Fibroblast of gingiva (primary cell): ENCODE measurements at regions not wholly inside any gene's neighbourhood (a gene's known extent, or its start where the extent isn't known, plus 50 kb on each side); places are given as distances from the start of the nearest gene placed in this dataset.

ENCODE experiments used
- DNase-seq: peaks from one replicate; pipeline ENCODE4 v3.0.0-alpha.2; 2011; ENCODE audit warnings: low read depth

DNA sequence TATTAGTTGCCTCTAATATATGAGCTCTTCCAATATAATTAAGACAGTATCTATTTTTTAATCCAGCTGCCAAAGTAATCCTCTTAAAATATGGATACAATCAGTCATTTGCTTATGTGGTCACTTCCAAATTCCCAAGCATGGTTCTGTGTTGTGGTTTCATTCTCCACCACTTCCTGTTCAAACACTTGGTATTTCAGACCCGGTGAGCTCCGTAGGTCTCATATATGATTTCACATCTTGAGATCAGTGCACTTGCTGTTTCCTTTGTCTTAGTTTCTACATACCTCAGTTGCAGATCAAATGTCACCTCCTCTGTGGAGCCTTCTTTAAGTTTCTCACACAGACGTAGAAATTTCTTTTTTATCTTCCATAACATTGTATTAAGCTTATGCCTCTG is 254.2 kb downstream of the KCNS3 start:
- DNase-seq: peak; percentile 12

DNA sequence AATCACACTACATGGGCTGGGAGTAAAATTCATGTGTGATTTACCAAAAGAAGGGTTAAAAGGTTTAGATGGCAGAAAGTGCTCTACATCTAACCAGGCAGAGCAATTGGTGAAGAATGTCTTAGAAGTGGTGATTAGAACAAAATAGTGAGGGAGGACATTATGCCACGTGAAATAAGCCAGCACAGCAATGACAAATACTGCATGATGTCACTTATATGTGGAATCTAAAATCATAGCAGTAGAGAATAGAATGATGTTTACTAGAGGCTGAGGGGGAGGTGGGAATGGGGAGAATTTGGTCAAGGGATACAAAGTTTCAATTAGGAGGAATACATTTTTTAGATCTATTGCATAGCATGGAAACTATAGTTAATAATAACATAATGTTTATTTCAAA is 253.3 kb downstream of the KCNS3 start:
- DNase-seq: no peak

DNA sequence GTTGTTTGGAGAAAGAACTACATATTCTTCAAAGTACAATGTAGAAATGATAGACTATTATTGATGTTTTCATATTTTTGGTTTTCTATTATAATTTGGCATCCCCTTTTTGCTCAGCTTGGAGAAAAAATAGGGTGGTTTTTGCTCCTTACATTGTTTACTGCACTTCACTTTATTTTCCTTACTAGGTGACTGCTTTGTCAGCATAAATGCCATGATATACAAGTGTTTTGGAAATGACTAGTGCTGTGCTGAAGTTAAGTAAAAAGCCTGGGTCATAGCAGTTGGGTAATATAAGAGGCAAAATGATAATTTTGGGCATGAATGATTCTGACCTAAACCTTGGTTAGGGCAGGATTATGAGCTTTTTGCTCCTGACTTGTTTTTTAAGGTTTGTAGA is 250.9 kb downstream of the KCNS3 start:
- DNase-seq: no peak

DNA sequence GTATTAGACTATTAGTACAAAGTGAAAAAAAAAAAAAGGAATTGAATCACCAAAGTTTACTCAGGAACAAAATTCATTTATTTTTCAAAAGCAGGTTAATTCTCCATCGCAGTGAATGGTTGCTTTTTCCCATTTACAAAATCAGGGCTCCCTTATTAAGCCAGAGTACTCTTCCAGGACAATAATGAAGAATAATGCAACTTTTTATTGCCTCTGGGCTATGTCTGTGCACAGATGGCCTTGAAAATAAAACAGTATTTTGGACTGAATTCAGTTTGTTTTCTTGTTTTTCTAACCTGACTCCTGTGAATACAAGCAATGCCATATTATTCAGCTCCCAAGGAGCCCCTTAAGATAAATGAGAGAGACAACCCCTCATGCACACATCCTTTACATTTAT is 246.8 kb downstream of the KCNS3 start:
- no peak for DNase-seq

DNA sequence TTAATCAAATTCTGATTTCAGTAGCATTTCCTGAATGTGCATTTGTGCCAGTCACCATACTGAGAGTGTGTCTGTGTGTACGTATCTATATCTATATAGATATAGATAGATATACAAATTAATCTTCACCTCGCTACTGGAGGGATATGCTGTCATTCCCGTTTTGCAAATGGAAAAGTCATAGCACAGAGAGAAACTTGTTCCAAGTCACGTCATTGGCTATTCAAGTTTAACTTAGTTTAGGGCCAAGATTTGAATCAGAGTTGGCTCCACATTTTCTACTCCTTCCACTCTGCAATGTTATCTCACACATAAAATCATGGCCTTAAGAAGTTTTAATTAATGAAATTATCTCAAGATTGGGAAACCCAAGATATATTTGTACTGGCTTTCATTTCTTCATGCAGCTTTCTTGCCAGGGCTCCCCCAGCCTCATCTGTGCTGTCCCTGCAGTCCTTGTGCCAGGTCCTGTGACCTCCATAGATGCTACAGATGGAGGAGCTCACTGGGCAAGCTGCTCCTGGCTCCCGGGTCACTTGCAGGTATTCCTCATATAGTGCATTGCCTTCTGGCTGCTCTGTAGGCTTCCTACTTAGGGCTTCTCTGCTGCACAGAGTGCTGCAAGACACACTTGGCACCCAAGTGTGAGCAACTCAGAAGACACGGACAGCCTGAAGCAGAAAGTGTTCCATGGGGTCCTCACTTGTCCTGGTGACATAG is 245.8 kb downstream of the KCNS3 start:
- no peak for DNase-seq

DNA sequence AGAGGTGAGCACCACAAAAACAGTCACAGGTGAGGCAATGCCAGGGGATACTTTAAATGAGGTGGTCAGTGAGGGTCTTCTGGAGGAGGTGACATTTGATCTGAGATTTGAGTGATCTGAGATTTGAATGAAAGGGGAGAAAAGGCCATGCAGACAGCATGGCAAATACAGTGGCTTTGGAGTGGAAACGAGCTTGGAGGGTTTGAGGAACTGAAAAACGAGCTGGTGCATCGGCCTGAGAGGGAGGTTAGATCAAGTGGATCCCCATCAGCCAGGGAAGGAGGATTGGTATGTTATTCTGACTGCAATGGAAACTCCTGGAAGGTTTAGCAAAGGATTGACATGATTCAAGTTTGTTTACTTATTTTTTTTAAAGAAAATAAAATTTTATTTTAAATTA is 245.1 kb downstream of the KCNS3 start:
- DNase-seq: no peak

DNA sequence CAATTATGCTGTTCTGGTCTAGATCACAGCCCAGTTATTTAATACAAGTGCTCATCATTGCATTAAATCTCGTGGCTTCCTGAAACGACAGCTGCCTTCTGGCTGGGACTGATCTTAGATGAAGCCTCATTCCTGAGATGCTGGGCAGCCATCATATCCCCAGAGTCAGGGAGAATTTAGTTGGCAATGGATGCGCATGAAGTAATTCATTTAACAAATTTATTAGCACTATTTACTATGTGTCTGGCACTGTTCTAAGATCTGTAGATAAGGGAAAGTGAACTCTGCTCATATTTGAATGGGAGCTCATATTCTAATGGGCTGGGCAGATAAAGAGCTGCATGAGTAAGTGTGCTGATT is 244.7 kb downstream of the KCNS3 start:
- DNase-seq: no peak

DNA sequence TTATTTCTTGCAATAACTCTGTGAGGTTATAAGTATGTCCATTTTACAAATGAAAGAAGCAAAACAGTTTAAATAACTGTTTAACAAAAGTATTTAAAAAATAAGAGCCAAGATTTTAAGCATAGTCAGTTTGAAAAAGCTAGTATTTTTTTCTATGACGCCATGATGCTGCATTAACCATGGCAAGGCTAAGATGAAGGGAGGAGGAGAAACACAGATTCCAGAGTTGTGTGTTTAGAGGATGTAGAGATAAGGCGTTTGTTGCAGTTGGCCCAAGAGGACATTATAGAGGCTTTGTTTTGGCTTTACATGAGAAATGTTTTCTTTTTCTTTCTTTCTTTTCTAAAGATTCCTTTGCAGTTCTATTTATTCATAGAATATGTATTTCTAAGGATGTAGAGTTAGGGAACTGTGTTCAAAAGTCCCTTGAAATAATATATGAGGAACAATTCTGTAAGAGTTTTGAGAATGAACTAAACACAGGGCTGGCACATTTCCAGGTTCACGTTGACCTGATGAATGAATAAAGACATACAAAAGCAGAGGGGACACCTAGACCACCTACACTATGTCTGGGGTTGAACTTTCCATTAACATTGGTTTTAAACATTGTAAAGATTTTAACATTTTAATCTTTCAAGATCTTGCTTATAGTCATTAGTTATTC is 244.2 kb downstream of the KCNS3 start:
- no peak for DNase-seq

DNA sequence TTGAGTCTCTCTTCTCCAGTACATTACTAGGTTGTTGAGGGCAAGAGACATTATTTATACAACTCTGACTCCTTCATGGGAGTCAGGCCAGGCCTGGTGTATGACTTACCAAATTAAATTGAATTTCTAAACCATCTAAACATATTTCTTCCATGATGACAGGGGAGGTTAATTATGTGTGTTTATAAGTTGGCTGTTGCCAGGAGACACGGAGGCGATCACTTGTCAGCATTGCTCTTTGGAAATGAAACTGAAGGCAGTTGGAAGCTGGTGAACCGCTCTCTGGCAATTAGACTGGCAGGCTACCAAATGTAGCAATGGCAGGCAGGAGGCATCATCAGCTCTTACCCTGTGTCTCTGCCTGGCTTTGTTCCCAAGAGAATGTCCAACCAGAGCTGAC is 241.4 kb downstream of the KCNS3 start:
- peak; percentile 96 for DNase-seq

DNA sequence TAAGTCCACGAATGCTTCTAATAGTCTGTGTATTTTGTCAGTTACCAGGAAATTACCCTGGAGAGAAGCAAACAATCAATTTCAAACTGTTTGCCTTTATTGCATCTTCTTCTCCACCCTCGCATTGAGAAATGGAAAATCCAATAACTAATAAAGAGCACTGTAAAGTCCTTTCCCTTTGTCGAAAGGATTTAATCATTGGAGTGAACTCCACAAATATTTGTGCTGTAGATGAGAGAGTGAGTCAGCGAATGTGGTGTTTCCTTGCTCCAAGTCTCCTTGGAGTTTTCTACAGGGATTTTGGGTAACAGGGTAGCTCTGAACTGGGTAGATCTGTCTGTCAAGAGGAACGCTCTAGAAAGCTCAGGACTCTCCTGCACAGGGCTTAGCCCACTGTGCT is 240.2 kb downstream of the KCNS3 start:
- DNase-seq: peak; percentile 42

DNA sequence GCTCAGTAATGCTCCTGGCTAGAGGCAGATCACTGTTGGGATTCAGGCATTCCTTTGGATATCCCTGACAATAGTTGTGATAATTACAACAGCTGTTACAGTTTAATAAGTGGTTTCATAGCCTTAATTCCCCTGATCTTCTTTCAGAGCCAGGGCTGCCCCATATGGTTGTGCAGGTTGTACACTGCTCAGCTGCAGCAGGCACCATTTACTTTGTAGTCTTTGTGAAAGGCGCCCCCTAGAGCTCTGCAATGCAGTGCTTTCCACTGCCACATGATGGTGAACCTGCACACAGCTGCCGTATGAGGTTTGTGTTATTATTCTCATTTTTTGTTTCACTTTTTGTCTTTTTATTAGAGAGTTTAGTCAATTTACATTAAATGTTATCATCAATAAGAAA is 239.1 kb downstream of the KCNS3 start:
- DNase-seq: peak; percentile 42

DNA sequence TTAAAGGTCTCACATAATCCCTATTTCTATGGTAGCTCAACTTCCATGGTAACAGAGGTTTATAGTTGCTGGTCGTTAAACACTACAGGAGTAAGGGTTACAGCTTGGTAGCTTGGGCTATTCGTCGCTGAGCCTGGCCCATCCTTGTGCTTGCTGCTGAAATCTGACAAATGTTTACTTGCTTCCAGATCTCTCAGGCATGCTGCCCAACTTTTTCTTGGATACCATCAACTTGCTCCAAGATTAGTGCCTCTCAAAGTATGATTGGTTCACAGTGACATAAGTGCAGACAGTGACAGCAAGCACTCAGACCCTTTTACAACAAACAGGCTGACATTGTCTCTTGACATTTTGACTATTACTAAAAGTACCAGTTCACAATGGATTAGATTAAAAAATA is 231.8 kb downstream of the KCNS3 start:
- no peak for DNase-seq

DNA sequence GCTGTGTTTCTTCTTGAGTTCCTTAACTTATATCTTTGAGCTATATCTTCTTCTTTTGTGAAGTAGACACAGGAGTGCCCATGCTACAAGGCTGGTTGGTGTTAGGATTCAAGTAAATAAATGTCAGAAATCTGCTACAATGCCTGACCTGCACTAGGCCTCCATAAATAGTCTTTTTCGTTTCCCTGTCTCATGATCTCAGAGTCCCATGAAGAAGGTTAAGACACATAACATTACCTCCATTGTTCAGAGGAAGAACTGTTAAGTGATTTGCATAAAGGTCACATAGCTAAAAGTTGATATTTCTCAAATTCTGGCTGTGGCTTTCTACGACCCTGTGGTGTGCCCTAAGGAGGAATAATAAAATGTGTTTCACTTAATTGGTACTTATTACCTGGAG is 228.4 kb downstream of the KCNS3 start:
- no peak for DNase-seq

DNA sequence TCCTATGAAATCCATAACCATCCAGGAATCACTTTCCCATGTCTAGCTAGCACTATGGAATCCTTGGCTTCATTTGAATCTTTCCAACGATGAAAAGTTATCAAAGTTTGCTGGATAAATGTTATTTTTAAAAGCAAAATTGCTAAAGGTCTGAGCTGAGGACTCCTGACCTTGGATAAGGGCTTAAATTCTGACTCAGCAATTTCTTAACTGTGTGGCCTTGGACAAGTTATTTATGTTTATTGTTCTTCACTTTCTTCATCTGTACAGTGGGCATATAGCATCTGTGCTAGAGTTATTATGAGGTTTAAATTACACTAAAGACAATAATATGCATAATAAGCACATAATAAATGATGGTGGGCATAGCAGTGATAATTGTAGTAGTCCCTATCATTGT is 227.5 kb downstream of the KCNS3 start:
- no peak for DNase-seq

DNA sequence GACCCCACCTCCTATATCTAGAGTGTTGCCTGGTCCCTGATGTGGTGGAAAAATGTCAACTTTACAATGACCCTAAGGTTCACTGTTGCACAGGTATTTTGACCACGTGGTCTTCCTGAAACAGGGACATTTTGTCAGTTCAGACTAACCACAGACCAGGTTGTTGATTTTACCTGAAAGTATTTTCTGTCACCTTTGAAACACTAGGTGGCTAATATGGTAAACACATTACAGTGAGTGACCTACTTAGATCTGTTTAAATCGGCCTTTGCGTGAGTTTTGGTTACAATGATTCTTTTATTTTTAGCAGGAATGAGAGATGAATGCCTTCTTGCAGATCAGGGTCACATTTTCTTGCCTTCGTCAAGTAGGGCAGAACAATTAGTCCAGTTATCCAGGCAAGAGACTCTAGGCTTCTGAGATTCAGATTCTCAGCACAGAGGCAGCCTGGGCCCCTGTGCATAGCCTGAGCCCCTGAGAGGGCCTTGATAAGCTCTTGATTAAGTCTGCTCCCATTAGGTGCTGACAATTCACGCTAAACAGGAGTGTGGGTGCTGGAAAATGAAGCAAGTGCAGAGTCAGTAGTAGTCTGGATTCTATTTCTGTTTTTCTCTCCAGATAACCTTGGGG is 226.2 kb downstream of the KCNS3 start:
- DNase-seq: no peak

DNA sequence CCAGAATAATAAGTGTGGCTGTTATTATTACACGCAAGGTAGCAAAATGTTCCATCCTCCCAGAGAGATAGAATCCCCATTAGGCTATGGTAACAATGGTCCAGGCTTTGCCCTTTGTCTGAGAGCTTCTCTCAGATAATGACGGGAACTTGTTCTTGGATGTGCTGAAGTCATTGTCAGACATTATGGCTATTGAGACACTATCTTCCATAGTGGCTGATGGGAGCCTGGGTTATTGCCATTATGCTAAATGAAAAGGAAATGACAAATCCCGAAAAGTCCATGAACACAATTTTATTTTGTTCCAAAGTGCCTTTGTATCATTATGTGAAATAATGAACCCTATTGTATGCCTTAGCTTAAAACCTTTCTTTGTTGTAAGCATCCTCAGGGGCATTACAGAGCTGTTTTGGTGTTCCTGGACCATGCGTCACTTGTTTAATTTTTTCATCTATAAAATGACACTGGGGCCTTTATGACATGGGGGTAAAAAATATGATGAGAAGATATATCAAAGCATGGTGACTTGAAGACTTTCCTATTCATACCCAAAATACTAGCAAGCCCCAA is 218.5 kb downstream of the KCNS3 start:
- DNase-seq: no peak

DNA sequence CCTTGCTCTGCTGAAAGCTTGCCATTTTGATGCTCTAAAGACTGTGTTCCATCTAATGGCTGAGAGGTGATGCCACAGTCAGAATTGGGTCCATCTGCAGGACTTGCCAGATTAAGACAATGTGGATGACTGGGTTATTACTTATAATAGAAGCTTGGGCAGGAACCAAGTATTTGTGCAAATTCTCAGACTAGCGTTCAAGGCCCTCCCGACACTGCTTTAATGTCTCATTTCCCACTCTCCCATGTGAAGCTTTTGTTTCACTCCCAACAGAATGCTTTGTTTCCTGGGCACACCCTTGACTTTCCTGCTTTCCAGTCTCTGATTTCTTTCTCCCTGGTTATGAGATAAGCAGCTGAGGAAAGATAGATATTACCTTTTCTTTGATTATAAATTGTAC is 215.8 kb downstream of the KCNS3 start:
- DNase-seq: no peak

DNA sequence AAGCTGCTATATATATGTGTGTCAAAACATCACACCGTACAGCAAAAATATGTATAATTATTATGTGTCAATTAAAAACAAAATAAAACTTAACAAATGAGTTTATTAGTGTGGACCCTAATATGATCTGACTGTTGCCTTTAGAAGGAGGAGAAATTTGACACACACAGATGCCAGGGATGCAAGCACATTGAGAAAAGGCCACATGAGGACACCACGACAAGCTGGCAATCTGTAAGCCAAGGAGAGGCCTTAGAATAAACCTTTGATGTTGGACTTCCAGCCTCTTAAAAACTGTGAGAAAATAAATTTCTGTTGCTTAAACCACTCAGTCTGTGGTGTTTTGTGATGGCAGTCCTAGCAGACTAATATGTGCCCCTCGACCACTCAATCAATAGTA is 214.7 kb downstream of the KCNS3 start:
- no peak for DNase-seq

DNA sequence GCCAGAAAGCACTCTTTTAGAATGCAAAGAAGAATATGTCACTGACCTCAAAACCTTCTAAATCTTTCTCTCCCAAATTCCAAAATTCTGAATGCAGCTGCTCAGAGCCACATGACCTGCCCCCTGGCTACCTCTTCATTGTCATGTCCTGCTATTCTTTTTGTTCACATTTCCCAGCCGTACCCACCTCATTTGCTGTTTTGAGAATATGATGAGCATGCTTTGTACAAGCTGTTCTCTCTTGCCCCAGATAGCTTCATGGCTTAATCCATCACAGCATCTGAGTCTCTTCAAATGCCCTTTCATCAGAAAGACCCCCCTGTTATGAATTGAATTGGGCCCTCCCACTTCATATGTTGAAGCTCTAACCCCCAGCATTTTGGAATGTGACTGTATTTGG is 214.3 kb downstream of the KCNS3 start:
- no peak for DNase-seq

DNA sequence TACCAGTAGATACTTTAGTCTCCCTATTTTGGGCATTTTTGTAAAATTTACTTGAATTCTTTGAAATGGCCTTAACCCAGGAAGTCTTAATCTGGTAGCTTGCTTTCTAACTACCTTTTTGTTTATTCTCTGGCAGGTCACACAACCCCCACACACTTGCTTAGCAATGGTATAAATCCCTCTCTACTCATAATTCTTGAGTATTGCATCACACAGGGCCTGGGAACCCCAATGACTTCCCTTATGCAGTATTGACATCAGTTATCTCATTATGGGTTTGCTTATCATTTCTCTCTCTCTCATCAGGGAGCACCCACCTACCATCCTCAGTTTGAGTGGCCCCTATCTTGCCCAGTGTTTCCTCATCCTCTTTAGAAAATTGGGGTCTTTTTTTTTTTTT is 207.1 kb downstream of the KCNS3 start:
- DNase-seq: no peak

DNA sequence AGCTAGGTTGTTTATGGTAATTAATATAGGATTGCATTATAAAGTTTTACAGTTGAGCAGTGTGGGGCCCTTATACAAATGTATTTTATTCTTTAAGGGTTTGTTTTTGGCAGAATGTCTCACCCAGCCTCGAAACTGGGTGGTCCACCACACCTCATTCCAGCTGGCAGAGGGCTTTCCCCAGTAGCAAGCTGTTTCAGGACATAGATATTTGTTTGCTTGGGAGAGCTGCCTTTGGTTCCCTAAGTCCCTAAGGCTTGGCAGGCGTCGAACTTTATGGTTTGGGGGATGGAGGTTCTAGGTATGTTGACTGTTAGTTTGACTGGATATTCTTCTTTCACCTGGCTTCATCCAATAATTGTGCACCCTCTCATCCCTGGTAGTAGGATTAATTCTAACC is 205.9 kb downstream of the KCNS3 start:
- no peak for DNase-seq

DNA sequence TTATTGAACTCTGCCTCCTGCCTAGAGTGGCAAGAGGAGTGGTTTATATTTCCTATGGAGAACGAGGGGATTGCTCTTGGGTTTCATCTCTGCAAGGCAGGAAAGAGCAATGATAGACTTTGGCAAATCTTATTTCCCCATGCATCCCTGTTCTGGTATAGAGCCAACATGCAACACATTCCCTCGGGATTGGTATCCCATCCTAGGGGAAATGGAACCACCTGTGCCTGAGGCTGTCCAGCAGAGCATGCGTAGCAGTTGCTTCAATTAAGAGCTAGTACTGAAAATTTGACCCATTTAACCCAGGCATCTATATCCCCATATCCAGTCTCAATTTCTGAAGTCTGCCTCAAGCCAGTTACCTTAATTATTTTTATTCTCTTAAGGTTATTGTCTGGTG is 205.3 kb downstream of the KCNS3 start:
- DNase-seq: no peak

DNA sequence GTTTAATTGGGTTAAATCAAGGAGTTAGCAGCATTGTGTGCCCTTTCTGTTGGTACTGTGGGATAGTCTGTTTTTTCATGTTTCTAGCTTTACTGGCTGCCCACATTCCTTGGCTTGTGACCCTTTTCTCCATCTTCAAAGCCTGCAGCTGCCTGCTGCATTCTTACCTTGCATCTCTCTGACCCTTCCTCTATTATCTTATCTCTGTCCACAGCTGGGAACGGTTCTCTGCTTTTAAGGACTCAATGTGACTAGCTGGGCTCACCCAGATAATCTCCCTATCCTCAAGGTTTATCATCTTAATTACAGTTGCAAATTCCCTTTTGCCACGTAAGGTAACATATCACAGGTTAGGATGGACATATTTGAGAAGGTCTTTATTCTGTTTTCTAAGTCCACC is 199.7 kb downstream of the KCNS3 start:
- no peak for DNase-seq
